ENCODE measurements at regions not wholly inside any gene's neighbourhood (a gene's known extent, or its start where the extent isn't known, plus 50 kb on each side); places are given as distances from the start of the nearest gene placed in this dataset.
"Not testable (repeated sequence)": the region's sequence is repeated elsewhere in the genome, so short reads cannot be mapped to it uniquely, and the experiment has no call there.

DNA sequence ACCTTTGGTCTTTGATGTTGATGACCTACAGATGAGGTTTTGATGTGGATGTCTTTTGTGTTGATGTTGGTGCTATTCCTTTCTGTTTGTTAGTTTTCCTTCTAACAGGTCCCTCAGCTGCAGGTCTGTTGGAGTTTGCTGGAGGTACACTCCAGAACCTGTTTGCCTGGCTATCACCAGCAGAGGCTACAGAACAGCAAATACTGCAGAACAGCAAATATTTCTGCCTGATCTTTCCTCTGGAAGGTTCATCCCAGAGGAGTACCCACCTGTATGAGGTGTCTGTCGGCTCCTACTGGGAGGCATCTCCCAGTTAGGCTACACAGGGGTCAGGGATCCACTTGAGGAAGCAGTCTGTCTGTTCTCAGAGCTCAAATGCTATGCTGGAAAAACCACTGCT lies 694.5 kb upstream of the CDH6 start:
- Histone ChIP-seq H3K4me1 (ENCODE audit: insufficient read depth, poor library complexity, severe bottlenecking) (peaks cover 6% of the 10 kb centered on the region), H3K27me3 (ENCODE audit: insufficient read depth, poor library complexity, severe bottlenecking) (peaks cover 7% of the 10 kb centered on the region), H3K27ac (ENCODE audit: poor library complexity, severe bottlenecking) (no peak overlapping the region), H3K4me3 (ENCODE audit: severe bottlenecking) (no peak overlapping the region), H3K9me3 (ENCODE audit: severe bottlenecking) (no peaks in the 10 kb centered on the region), H3K36me3 (ENCODE audit: low read depth) (no peaks in the 10 kb centered on the region)
- TF ChIP-seq CTCF (IDR thresholded peaks at IDR 0.05; ENCODE audit: poor library complexity, severe bottlenecking) = no peak
- no peak for DNase-seq (ENCODE audit: low spot score)
- ATAC-seq (ENCODE audit: low read depth) = no peak

- not testable (repeated sequence) for H3K4me1 ChIP-seq (ENCODE audit: insufficient read depth, poor library complexity, severe bottlenecking); H3K9me3 ChIP-seq (ENCODE audit: severe bottlenecking); ATAC-seq (ENCODE audit: low read depth); H3K4me3 ChIP-seq (ENCODE audit: severe bottlenecking); H3K36me3 ChIP-seq (ENCODE audit: low read depth); H3K27ac ChIP-seq (ENCODE audit: poor library complexity, severe bottlenecking); H3K27me3 ChIP-seq (ENCODE audit: insufficient read depth, poor library complexity, severe bottlenecking); DNase-seq (ENCODE audit: low spot score)
These were observed 695.0 kb upstream of the CDH6 start for GRCh38 chr5:30498509-30498908.

- not testable (repeated sequence) for H3K27me3 ChIP-seq (ENCODE audit: insufficient read depth, poor library complexity, severe bottlenecking); H3K27ac ChIP-seq (ENCODE audit: poor library complexity, severe bottlenecking); H3K4me3 ChIP-seq (ENCODE audit: severe bottlenecking); H3K4me1 ChIP-seq (ENCODE audit: insufficient read depth, poor library complexity, severe bottlenecking); DNase-seq (ENCODE audit: low spot score); H3K9me3 ChIP-seq (ENCODE audit: severe bottlenecking); ATAC-seq (ENCODE audit: low read depth); H3K36me3 ChIP-seq (ENCODE audit: low read depth)
These were observed 699.4 kb upstream of the CDH6 start for GRCh38 chr5:30494113-30494512.

DNA sequence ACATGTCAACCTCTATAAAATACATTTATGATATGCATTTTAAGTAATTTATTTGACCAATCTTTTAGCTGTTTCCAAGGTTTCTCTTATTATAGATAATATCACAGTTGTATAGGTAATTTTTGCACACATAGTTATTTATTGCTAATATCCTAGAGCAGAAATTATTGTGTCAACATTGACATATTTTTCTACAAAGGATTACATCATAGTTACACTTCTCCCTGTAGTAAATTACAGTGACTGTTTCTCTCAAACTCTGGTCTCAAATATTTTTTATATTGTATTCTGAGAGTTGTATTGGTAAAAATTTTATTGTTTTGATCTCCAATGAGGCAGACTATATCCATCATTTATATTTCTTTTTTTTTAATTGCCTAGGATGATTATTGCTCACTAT lies 714.4 kb upstream of the CDH6 start:
- Histone ChIP-seq H3K27ac (ENCODE audit: poor library complexity, severe bottlenecking) (no peak overlapping the region), H3K27me3 (ENCODE audit: insufficient read depth, poor library complexity, severe bottlenecking) (peaks cover under 1% of the 10 kb centered on the region), H3K9me3 (ENCODE audit: severe bottlenecking) (no peaks in the 10 kb centered on the region), H3K36me3 (ENCODE audit: low read depth) (no peaks in the 10 kb centered on the region), H3K4me1 (ENCODE audit: insufficient read depth, poor library complexity, severe bottlenecking) (peaks cover 4% of the 10 kb centered on the region), H3K4me3 (ENCODE audit: severe bottlenecking) (no peak overlapping the region)
- no peak for DNase-seq (ENCODE audit: low spot score)
- no peak for TF ChIP-seq CTCF (IDR thresholded peaks at IDR 0.05; ENCODE audit: poor library complexity, severe bottlenecking)
- ATAC-seq (ENCODE audit: low read depth) = no peak

DNA sequence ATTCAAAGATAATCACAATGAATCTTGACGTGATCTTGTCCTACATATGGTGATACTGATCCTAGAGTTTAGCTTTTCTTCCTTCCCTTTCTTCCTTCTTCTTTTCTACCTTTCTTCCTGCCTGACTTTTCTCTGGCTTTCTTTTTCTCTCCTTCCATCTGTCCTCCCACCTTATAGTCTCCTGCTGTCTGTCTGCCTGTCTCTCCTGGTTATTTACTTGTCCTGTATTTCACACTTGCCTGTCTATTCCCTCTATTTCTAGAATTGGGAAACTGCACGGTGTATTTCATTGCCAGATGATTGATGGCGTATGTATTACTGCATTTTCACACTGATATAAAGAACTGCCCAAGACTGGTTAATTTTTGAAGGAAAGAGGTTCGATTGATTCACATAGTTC lies 718.1 kb upstream of the CDH6 start:
- H3K9me3 ChIP-seq (ENCODE audit: severe bottlenecking) = no peaks in the 10 kb centered on the region
- ATAC-seq (ENCODE audit: low read depth) (no peak), DNase-seq (ENCODE audit: low spot score) (no peak)
- TF ChIP-seq CTCF (IDR thresholded peaks at IDR 0.05; ENCODE audit: poor library complexity, severe bottlenecking) = no peak
- peaks cover 4% of the 10 kb centered on the region for H3K4me1 ChIP-seq (ENCODE audit: insufficient read depth, poor library complexity, severe bottlenecking)
- H3K4me3 ChIP-seq (ENCODE audit: severe bottlenecking) = no peak overlapping the region
- H3K36me3 ChIP-seq (ENCODE audit: low read depth) = no peaks in the 10 kb centered on the region
- H3K27ac ChIP-seq (ENCODE audit: poor library complexity, severe bottlenecking) = no peak overlapping the region
- peaks cover 2% of the 10 kb centered on the region for H3K27me3 ChIP-seq (ENCODE audit: insufficient read depth, poor library complexity, severe bottlenecking)

DNA sequence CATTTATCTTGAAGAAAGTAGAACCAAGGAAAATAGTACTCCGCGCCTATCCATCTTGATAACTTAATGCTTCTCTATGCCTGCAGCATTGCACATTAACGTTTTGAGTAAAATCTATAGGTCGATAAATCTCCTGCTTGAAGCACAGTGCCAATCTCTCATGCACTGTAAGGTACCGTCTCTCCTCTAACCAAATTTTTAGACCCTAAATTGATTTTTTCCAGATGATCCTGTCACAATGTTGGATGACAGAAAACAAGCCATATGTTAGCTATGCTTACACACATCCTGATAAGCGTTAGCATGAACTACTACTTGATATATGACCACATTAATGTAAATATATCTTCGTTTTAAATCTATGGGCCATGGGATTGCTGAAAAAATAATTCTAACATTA lies 723.8 kb upstream of the CDH6 start:
- H3K27ac ChIP-seq (ENCODE audit: poor library complexity, severe bottlenecking) = no peak overlapping the region
- peaks cover 2% of the 10 kb centered on the region for H3K27me3 ChIP-seq (ENCODE audit: insufficient read depth, poor library complexity, severe bottlenecking)
- DNase-seq (ENCODE audit: low spot score) = no peak
- ATAC-seq (ENCODE audit: low read depth) = no peak
- H3K9me3 ChIP-seq (ENCODE audit: severe bottlenecking) = no peaks in the 10 kb centered on the region
- H3K4me1 ChIP-seq (ENCODE audit: insufficient read depth, poor library complexity, severe bottlenecking) = peaks cover 3% of the 10 kb centered on the region
- H3K36me3 ChIP-seq (ENCODE audit: low read depth) = no peaks in the 10 kb centered on the region
- no peak overlapping the region for H3K4me3 ChIP-seq (ENCODE audit: severe bottlenecking)
- no peak for TF ChIP-seq CTCF (IDR thresholded peaks at IDR 0.05; ENCODE audit: poor library complexity, severe bottlenecking)
